B cell (primary cell): ENCODE measurements at regions not wholly inside any gene's neighbourhood (a gene's known extent, or its start where the extent isn't known, plus 50 kb on each side); places are given as distances from the start of the nearest gene placed in this dataset.

ENCODE experiments used
- ATAC-seq: fragments of 200-7000 bp; cut with Tn5 transposase; one replicate; pipeline ENCODE4 v1.10.0; 2021; ENCODE audit warnings: low read depth, mild to moderate bottlenecking, moderate number of reproducible peaks, moderate library complexity
- CTCF ChIA-PET: fragments of 350-600 bp; sonication (Branson Sonifier 250); formaldehyde crosslinking; loops from one replicate; lab custom pipeline; 2021; ENCODE audit warnings: antibody characterized with exemption, inconsistent platforms; lab: Charles Lee
- POLR2A ChIA-PET: fragments of 350-600 bp; sonication (Branson Sonifier 250); formaldehyde crosslinking; loops from one replicate; lab custom pipeline; 2021; ENCODE audit warnings: antibody characterized with exemption; lab: Charles Lee
- DNase-seq: peaks from one replicate; pipeline ENCODE4 v3.0.0; 2013
- H2AFZ ChIP-seq: 2 replicates; pipeline ENCODE4 v1.6.1; 2012; ENCODE audit warnings: mild to moderate bottlenecking, low read depth, low read length; ENCODE audit not compliant: insufficient read depth, poor library complexity, severe bottlenecking
- H3K27ac ChIP-seq, 2 donors: 1 replicate in 1 of 2; 2 replicates in 1 of 2; pipeline ENCODE4 v1.5.1; 2012 to 2013; ENCODE audit warnings: low read length in 2 of 2, mild to moderate bottlenecking in 2 of 2, moderate library complexity in 1 of 2
- H3K27me3 ChIP-seq, 4 experiments: fragments of 200-600 bp in 1 of 4; sonication (generic) in 1 of 4; replicated peaks in 1 of 4; 1 replicate in 2 of 4; 2 replicates in 2 of 4; pipeline versions ENCODE4 v1.6.1 to v1.7.0; 2013 to 2016; ENCODE audit warnings: low read length in 3 of 4, mild to moderate bottlenecking in 2 of 4, mixed read lengths in 1 of 4, moderate library complexity in 1 of 4; ENCODE audit not compliant: insufficient read depth in 4 of 4, control insufficient read depth in 3 of 4; ENCODE audit errors: control extremely low read depth in 1 of 4
- H3K36me3 ChIP-seq, 2 experiments: replicated peaks in 1 of 2; 1 replicate in 1 of 2; 2 replicates in 1 of 2; pipeline versions ENCODE4 v1.6.1 to v1.7.1; 2013; ENCODE audit warnings: low read length in 1 of 2; ENCODE audit not compliant: insufficient read depth in 2 of 2, control insufficient read depth in 1 of 2; ENCODE audit errors: control extremely low read depth in 1 of 2, extremely low read depth in 1 of 2
- H3K4me1 ChIP-seq, 2 donors: fragments of 200-600 bp in 1 of 2; sonication (generic) in 1 of 2; 1 replicate in 1 of 2; 2 replicates in 1 of 2; pipeline versions ENCODE4 v1.5.1 to v1.6.1; 2013 to 2017; ENCODE audit warnings: low read length in 2 of 2; ENCODE audit not compliant: control insufficient read depth in 2 of 2, insufficient read depth in 2 of 2
- H3K4me2 ChIP-seq: replicated peaks from 2 replicates; pipeline ENCODE3; 2012; ENCODE audit warnings: mild to moderate bottlenecking, low read depth, low read length; ENCODE audit not compliant: poor library complexity, severe bottlenecking
- H3K4me3 ChIP-seq, 5 experiments: fragments of 200-600 bp in 1 of 5; sonication (generic) in 1 of 5; 1 replicate in 3 of 5; 2 replicates in 2 of 5; pipeline versions ENCODE4 v1.5.1 to v1.7.0; 2011 to 2016; ENCODE audit warnings: low read length in 4 of 5, mild to moderate bottlenecking in 4 of 5, low read depth in 2 of 5, control low read depth in 1 of 5, moderate library complexity in 1 of 5; ENCODE audit not compliant: insufficient read depth in 1 of 5; ENCODE audit errors: control extremely low read depth in 1 of 5, extremely low read depth in 1 of 5
- H3K79me2 ChIP-seq: fragments of 200-600 bp; sonication (generic); one replicate; pipeline ENCODE4 v1.6.0; 2016; ENCODE audit warnings: low read length; ENCODE audit not compliant: control insufficient read depth, insufficient read depth
- H3K9ac ChIP-seq: fragments of 200-600 bp; sonication (generic); 2 replicates; pipeline ENCODE4 v1.6.1; 2017; ENCODE audit warnings: mild to moderate bottlenecking, low read length, moderate library complexity
- H3K9me3 ChIP-seq, 3 donors: one replicate each; pipeline versions ENCODE4 v1.6.1 to v1.7.1; 2013; ENCODE audit warnings: low read length in 2 of 3; ENCODE audit not compliant: control insufficient read depth in 2 of 3, insufficient read depth in 1 of 3; ENCODE audit errors: control extremely low read depth in 1 of 3
- H4K20me1 ChIP-seq: 2 replicates; pipeline ENCODE4 v1.6.0; 2012; ENCODE audit warnings: mild to moderate bottlenecking, low read length; ENCODE audit not compliant: insufficient read depth, control insufficient read depth, poor library complexity, severe bottlenecking
- H3K27ac Mint-ChIP-seq: one replicate; pipeline ENCODE4 v1.8.0; 2021; ENCODE audit warnings: mixed read lengths
- H3K27me3 Mint-ChIP-seq: one replicate; pipeline ENCODE4 v1.8.0; 2021; ENCODE audit warnings: mixed read lengths
- H3K4me1 Mint-ChIP-seq: one replicate; pipeline ENCODE4 v1.8.0; 2021; ENCODE audit warnings: mixed read lengths
- H3K4me3 Mint-ChIP-seq: one replicate; pipeline ENCODE4 v1.8.0; 2021; ENCODE audit warnings: mixed read lengths
- H3K9me3 Mint-ChIP-seq: one replicate; pipeline ENCODE4 v1.8.0; 2022; ENCODE audit warnings: mixed read lengths; ENCODE audit not compliant: insufficient read depth
- EZH2 ChIP-seq: IDR thresholded peaks from 2 replicates; pipeline ENCODE4 v1.6.1; 2012; ENCODE audit warnings: borderline replicate concordance, low read depth, mild to moderate bottlenecking, moderate library complexity, low read length; ENCODE audit not compliant: insufficient read depth, poor library complexity, severe bottlenecking
- WGBS: methylation state at CpG from one replicate; pipeline ENCODE4 v1.1.5; 2013; ENCODE audit warnings: missing lambda C conversion rate; ENCODE audit not compliant: insufficient coverage; 5-methylcytosine and 5-hydroxymethylcytosine counted together
- intact Hi-C: fragments of 100-400 bp; cut with micrococcal nuclease; formaldehyde crosslinking; loops from one replicate; pipeline ENCODE4 v1.10.0; 2022
- TF ChIP-seq, protein P1 (sequence below): fragments of 200-600 bp; IDR thresholded peaks from one replicate; pipeline ENCODE4 v1.8.0; 2022; ENCODE audit warnings: antibody characterized with exemption, mild to moderate bottlenecking

DNA sequence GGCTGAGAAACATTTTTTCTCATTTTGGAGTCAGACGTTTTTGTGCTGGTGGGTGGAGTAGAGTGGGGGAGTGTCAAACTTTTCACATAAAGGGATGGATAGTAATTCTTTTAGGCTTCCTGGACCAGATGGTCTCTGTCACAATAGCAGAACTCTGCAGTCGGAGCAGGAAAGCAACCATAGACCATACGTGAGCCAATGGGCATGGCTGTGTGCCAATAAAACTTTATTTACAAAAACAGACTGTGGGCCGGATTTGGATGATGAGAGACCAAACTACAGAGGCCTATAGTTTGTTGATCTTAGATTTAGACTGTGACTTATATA, 70.8 kb upstream of the SLC22A23 start:
- H3K79me2 ChIP-seq = no peaks in the 10 kb centered on the region
- intact Hi-C loops = no loop called here
- Mint-ChIP-seq H3K4me3 (no peak overlapping the region), H3K27ac (no peak overlapping the region), H3K9me3 (no peaks in the 10 kb centered on the region), H3K4me1 (no peaks in the 10 kb centered on the region), H3K27me3 (peaks cover 30% of the 10 kb centered on the region)
- no peaks in the 10 kb centered on the region for H4K20me1 ChIP-seq
- TF ChIP-seq EZH2 = no peak
- TF ChIP-seq, protein P1, sequence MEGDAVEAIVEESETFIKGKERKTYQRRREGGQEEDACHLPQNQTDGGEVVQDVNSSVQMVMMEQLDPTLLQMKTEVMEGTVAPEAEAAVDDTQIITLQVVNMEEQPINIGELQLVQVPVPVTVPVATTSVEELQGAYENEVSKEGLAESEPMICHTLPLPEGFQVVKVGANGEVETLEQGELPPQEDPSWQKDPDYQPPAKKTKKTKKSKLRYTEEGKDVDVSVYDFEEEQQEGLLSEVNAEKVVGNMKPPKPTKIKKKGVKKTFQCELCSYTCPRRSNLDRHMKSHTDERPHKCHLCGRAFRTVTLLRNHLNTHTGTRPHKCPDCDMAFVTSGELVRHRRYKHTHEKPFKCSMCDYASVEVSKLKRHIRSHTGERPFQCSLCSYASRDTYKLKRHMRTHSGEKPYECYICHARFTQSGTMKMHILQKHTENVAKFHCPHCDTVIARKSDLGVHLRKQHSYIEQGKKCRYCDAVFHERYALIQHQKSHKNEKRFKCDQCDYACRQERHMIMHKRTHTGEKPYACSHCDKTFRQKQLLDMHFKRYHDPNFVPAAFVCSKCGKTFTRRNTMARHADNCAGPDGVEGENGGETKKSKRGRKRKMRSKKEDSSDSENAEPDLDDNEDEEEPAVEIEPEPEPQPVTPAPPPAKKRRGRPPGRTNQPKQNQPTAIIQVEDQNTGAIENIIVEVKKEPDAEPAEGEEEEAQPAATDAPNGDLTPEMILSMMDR = no peak
- no peak overlapping the region for H3K27ac ChIP-seq
- H3K9me3 ChIP-seq = no peaks in the 10 kb centered on the region
- no CpG with 5 or more reads among the region's 4 CpGs for WGBS
- peaks cover 0 to 5% (median 0%) of the 10 kb centered on the region in 4 experiments for H3K27me3 ChIP-seq
- H3K9ac ChIP-seq = no peak overlapping the region
- ChIA-PET POLR2A (no interaction called here), CTCF (no interaction called here)
- H3K36me3 ChIP-seq = no peaks in the 10 kb centered on the region
- no peak overlapping the region for H2AFZ ChIP-seq
- no peak overlapping the region for H3K4me2 ChIP-seq
- H3K4me3 ChIP-seq = no peak overlapping the region
- ATAC-seq (no peak), DNase-seq (no peak)
- no peaks in the 10 kb centered on the region for H3K4me1 ChIP-seq

DNA sequence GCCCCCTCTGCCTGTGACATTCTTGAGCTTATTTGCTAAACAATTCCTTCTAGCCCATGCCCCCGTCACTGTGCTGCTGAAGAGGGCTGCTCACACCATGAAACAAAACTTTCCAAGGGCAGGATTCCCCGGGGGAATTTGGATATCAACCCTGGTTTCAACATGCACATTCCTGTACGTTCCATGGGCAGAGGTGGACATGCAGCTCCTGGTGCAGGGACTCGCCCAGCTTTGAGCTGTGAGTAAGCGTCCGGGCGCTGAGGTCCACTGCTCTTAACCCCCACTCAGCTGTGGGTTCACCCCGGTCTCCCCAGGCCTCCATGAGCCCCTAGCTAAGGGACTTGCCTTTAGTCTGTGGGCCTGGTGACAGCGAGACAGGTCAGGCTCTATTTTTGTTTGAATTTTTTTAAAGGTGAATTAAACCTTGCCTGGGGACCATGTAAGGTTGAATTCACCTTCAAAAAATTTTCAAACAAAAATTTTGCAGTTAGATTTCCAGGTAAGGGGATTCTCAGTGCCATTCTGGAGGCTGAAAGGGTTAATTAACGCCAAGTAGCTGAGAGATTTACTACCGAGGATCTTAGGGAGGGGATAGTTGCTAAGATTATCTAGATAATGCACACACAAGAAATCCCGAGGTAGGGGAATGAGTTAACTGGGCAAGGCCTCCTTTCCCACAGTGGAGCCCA, 70.3 kb upstream of the SLC22A23 start:
- DNase-seq (no peak), ATAC-seq (no peak)
- no peaks in the 10 kb centered on the region for H3K36me3 ChIP-seq
- TF ChIP-seq, protein P1 = no peak
- no peak for TF ChIP-seq EZH2
- intact Hi-C loops = no loop called here
- H3K4me1 Mint-ChIP-seq = no peaks in the 10 kb centered on the region
- no peaks in the 10 kb centered on the region for H3K9me3 Mint-ChIP-seq
- H3K27me3 Mint-ChIP-seq = peaks cover 29% of the 10 kb centered on the region
- H3K27ac ChIP-seq = no peak overlapping the region
- peaks cover 0 to 5% (median 0%) of the 10 kb centered on the region in 4 experiments for H3K27me3 ChIP-seq
- no peak overlapping the region for H3K4me3 Mint-ChIP-seq
- H3K79me2 ChIP-seq = no peaks in the 10 kb centered on the region
- H3K4me1 ChIP-seq = no peaks in the 10 kb centered on the region
- H2AFZ ChIP-seq = no peak overlapping the region
- H3K4me2 ChIP-seq = no peak overlapping the region
- no peaks in the 10 kb centered on the region for H3K9me3 ChIP-seq
- no peak overlapping the region for H3K27ac Mint-ChIP-seq
- H4K20me1 ChIP-seq = no peaks in the 10 kb centered on the region
- H3K4me3 ChIP-seq = no peak overlapping the region
- WGBS = 84% methylated on average over 8 of the region's 12 CpGs
- ChIA-PET CTCF (no interaction called here), POLR2A (no interaction called here)
- H3K9ac ChIP-seq = no peak overlapping the region
